ENCODE measurements at regions not wholly inside any gene's neighbourhood (a gene's known extent, or its start where the extent isn't known, plus 50 kb on each side); places are given as distances from the start of the nearest gene placed in this dataset.
"Not testable (repeated sequence)": the region's sequence is repeated elsewhere in the genome, so short reads cannot be mapped to it uniquely, and the experiment has no call there.

- no peak for DNase-seq
Measured at GRCh38 chr14:86299994-86300393, 770.0 kb downstream of the FLRT2 start.

GRCh38 chr14:86296173-86296572 lies 766.2 kb downstream of the FLRT2 start:
- no peak for DNase-seq

- no peak for DNase-seq
Measured at GRCh38 chr14:86288336-86288735, 758.4 kb downstream of the FLRT2 start.

- no peak for DNase-seq
Measured at GRCh38 chr14:86279405-86279804, 749.5 kb downstream of the FLRT2 start.

- DNase-seq = no peak
Measured at GRCh38 chr14:86257973-86258372, 728.0 kb downstream of the FLRT2 start.

- DNase-seq = no peak
Measured at GRCh38 chr14:86243158-86243557, 713.2 kb downstream of the FLRT2 start.

GRCh38 chr14:86237733-86238132 lies 707.8 kb downstream of the FLRT2 start:
- DNase-seq = no peak

GRCh38 chr14:86221755-86222154 lies 691.8 kb downstream of the FLRT2 start:
- no peak for DNase-seq

- no peak for DNase-seq
Measured at GRCh38 chr14:86221000-86221399, 691.1 kb downstream of the FLRT2 start.

GRCh38 chr14:86217523-86217922 lies 687.6 kb downstream of the FLRT2 start:
- DNase-seq = no peak

GRCh38 chr14:86203843-86204242 lies 673.9 kb downstream of the FLRT2 start:
- DNase-seq = no peak

- DNase-seq = no peak
Measured at GRCh38 chr14:86196471-86196870, 666.5 kb downstream of the FLRT2 start.

GRCh38 chr14:86193756-86194155 lies 663.8 kb downstream of the FLRT2 start:
- no peak for DNase-seq

GRCh38 chr14:86179980-86180379 lies 650.0 kb downstream of the FLRT2 start:
- DNase-seq = no peak

- DNase-seq = no peak
Measured at GRCh38 chr14:86168371-86168770, 638.4 kb downstream of the FLRT2 start.

GRCh38 chr14:86166541-86166940 lies 636.6 kb downstream of the FLRT2 start:
- no peak for DNase-seq

- DNase-seq = no peak
Measured at GRCh38 chr14:86153480-86153879, 623.5 kb downstream of the FLRT2 start.

- DNase-seq = no peak
Measured at GRCh38 chr14:86143248-86143647, 613.3 kb downstream of the FLRT2 start.

GRCh38 chr14:86141966-86142365 lies 612.0 kb downstream of the FLRT2 start:
- no peak for DNase-seq

- DNase-seq = no peak
Measured at GRCh38 chr14:86129426-86129825, 599.5 kb downstream of the FLRT2 start.

GRCh38 chr14:86124328-86124727 lies 594.4 kb downstream of the FLRT2 start:
- DNase-seq = no peak

GRCh38 chr14:86115972-86116371 lies 586.0 kb downstream of the FLRT2 start:
- DNase-seq = no peak

GRCh38 chr14:86110871-86111270 lies 580.9 kb downstream of the FLRT2 start:
- DNase-seq = not testable (repeated sequence)

- no peak for DNase-seq
Measured at GRCh38 chr14:86104691-86105265, 574.8 kb downstream of the FLRT2 start.

GRCh38 chr14:86094512-86094911 lies 564.6 kb downstream of the FLRT2 start:
- no peak for DNase-seq

- no peak for DNase-seq
Measured at GRCh38 chr14:86091811-86092210, 561.9 kb downstream of the FLRT2 start.

Measured in stimulated activated CD8-positive, alpha-beta memory T cell treated with anti-CD3 and anti-CD28 coated beads, Interleukin-4, amount 100 ng/mL, for 48 hours (primary cell).